GDM1 (cell line): ENCODE measurements at regions not wholly inside any gene's neighbourhood (a gene's known extent, or its start where the extent isn't known, plus 50 kb on each side); places are given as distances from the start of the nearest gene placed in this dataset.
"Not testable (repeated sequence)": the region's sequence is repeated elsewhere in the genome, so short reads cannot be mapped to it uniquely, and the experiment has no call there.

Source experiments
- DNase-seq: peaks from one replicate; lab custom pipeline; 2025; lab: John Stamatoyannopoulos, UW

- DNase-seq = not testable (repeated sequence)
Measured at GRCh38 chr16:15307184-15307583, 70.9 kb downstream of the NPIPA5 start.

GRCh38 chr16:15305889-15306288 lies 72.2 kb downstream of the NPIPA5 start:
- not testable (repeated sequence) for DNase-seq

- DNase-seq = not testable (repeated sequence)
Measured at GRCh38 chr16:15303667-15304324, 74.3 kb downstream of the NPIPA5 start.

- not testable (repeated sequence) for DNase-seq
Measured at GRCh38 chr16:15297104-15297503, 81.0 kb downstream of the NPIPA5 start.

- not testable (repeated sequence) for DNase-seq
Measured at GRCh38 chr16:15274796-15275195, 103.3 kb downstream of the NPIPA5 start.

- DNase-seq = not testable (repeated sequence)
Measured at GRCh38 chr16:15273964-15274363, 104.1 kb downstream of the NPIPA5 start.

GRCh38 chr16:15266941-15267340 lies 111.2 kb downstream of the NPIPA5 start:
- not testable (repeated sequence) for DNase-seq

- DNase-seq = not testable (repeated sequence)
Measured at GRCh38 chr16:15262212-15262611, 115.9 kb downstream of the NPIPA5 start.

GRCh38 chr16:15247971-15248370 lies 130.1 kb downstream of the NPIPA5 start:
- not testable (repeated sequence) for DNase-seq

- not testable (repeated sequence) for DNase-seq
Measured at GRCh38 chr16:15236674-15237323, 141.3 kb downstream of the NPIPA5 start.

GRCh38 chr16:15235140-15235539 lies 141.1 kb upstream of the RRN3 start:
- not testable (repeated sequence) for DNase-seq

GRCh38 chr16:15234702-15235101 lies 140.6 kb upstream of the RRN3 start:
- not testable (repeated sequence) for DNase-seq

- DNase-seq = not testable (repeated sequence)
Measured at GRCh38 chr16:15230432-15230831, 136.4 kb upstream of the RRN3 start.

- DNase-seq = not testable (repeated sequence)
Measured at GRCh38 chr16:15229661-15230060, 135.6 kb upstream of the RRN3 start.

GRCh38 chr16:15224651-15225050 lies 130.6 kb upstream of the RRN3 start:
- not testable (repeated sequence) for DNase-seq

GRCh38 chr16:15223398-15223797 lies 129.3 kb upstream of the RRN3 start:
- not testable (repeated sequence) for DNase-seq

GRCh38 chr16:15219679-15220615 lies 125.9 kb upstream of the RRN3 start:
- DNase-seq = peak; percentile 3

GRCh38 chr16:15218856-15219500 lies 124.9 kb upstream of the RRN3 start:
- DNase-seq = not testable (repeated sequence)

- not testable (repeated sequence) for DNase-seq
Measured at GRCh38 chr16:15207202-15207981, 113.3 kb upstream of the RRN3 start.

- not testable (repeated sequence) for DNase-seq
Measured at GRCh38 chr16:15206439-15206838, 112.4 kb upstream of the RRN3 start.

GRCh38 chr16:15205939-15206338 lies 111.9 kb upstream of the RRN3 start:
- DNase-seq = not testable (repeated sequence)
